PFSK-1 (cell line): ENCODE measurements at regions not wholly inside any gene's neighbourhood (a gene's known extent, or its start where the extent isn't known, plus 50 kb on each side); places are given as distances from the start of the nearest gene placed in this dataset.

Experiments used
- FOXP2 ChIP-seq: optimal IDR thresholded peaks from 2 replicates; pipeline ENCODE3; 2011; ENCODE audit warnings: borderline replicate concordance, control low read depth, inconsistent platforms; ENCODE audit not compliant: insufficient read depth; ENCODE audit errors: extremely low read length, extremely low read depth
- POLR2AphosphoS5 ChIP-seq: IDR thresholded peaks from 2 replicates; pipeline ENCODE4 v1.6.1; 2012; ENCODE audit warnings: low read depth, mild to moderate bottlenecking, control low read depth, low read length, moderate library complexity
- SIN3A ChIP-seq: IDR thresholded peaks from 2 replicates; pipeline ENCODE4 v1.6.1; 2012; ENCODE audit warnings: mild to moderate bottlenecking, low read length, moderate library complexity, borderline replicate concordance; ENCODE audit not compliant: insufficient read depth
- TAF1 ChIP-seq: IDR thresholded peaks from 2 replicates; pipeline ENCODE4 v1.6.1; 2012; ENCODE audit warnings: low read length, control low read depth, borderline replicate concordance; ENCODE audit not compliant: insufficient read depth
- TF ChIP-seq, protein P1 (sequence below), 2 experiments: IDR thresholded peaks; 2 replicates each; pipeline versions ENCODE4 v1.6.1 to v1.8.0; 2011 to 2012; ENCODE audit warnings: low read depth in 2 of 2, low read length in 2 of 2, control low read depth in 1 of 2, inconsistent platforms in 1 of 2, mild to moderate bottlenecking in 1 of 2, moderate library complexity in 1 of 2; ENCODE audit not compliant: insufficient read depth in 1 of 2

DNA sequence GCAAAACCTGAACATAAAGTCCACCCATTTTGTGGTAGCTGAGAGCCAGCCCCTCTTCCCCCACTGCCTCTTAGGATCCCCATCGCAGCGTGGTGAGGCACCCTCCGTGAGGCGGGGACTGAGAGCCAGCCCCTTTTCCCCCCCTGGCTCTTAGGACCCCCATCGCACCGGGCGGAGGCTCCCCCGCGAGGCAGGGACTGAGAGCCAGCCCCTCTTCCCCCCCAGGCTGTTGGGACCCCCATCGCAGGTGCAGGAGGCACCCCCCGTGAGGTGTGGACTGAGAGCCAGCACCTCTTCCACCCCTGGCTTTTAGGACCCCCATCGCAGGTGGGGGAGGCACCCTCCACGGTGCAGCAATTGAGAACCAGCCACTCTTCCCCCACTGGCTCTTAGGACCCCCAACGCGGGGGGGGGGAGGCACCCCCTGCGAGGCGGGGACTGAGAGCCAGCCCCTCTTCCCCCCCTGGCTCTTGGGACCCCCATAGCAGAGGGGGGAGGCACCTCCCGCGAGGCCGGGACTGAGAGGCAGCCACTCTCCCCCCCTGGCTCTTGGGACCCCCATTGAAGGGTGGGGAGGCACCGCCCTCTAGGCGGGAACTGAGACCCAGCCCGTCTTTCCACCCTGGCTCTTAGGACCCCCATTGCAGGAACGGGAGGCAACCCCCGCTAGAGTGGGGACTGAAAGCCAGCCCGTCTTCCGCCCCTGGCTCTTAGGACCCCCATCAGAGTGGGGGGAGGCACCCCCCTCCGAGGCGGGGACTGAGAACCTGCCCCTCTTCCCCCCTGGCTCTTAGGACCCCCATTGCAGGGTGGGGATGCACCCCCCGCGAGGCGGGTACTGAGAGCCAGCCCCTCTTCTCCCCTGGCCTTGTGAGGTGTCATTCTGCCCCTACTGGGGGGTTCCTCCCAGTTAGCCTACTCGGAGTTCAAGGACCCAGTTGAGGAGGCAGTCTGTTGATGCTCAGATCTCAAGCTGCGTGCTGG, 366.4 kb upstream of the SPRY2 start:
- no peak for TF ChIP-seq TAF1
- TF ChIP-seq, protein P1, sequence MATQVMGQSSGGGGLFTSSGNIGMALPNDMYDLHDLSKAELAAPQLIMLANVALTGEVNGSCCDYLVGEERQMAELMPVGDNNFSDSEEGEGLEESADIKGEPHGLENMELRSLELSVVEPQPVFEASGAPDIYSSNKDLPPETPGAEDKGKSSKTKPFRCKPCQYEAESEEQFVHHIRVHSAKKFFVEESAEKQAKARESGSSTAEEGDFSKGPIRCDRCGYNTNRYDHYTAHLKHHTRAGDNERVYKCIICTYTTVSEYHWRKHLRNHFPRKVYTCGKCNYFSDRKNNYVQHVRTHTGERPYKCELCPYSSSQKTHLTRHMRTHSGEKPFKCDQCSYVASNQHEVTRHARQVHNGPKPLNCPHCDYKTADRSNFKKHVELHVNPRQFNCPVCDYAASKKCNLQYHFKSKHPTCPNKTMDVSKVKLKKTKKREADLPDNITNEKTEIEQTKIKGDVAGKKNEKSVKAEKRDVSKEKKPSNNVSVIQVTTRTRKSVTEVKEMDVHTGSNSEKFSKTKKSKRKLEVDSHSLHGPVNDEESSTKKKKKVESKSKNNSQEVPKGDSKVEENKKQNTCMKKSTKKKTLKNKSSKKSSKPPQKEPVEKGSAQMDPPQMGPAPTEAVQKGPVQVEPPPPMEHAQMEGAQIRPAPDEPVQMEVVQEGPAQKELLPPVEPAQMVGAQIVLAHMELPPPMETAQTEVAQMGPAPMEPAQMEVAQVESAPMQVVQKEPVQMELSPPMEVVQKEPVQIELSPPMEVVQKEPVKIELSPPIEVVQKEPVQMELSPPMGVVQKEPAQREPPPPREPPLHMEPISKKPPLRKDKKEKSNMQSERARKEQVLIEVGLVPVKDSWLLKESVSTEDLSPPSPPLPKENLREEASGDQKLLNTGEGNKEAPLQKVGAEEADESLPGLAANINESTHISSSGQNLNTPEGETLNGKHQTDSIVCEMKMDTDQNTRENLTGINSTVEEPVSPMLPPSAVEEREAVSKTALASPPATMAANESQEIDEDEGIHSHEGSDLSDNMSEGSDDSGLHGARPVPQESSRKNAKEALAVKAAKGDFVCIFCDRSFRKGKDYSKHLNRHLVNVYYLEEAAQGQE (IDR thresholded peaks at IDR 0.05; ENCODE audit: insufficient read depth in 1 of 2, low read depth in 2 of 2, low read length in 2 of 2), result no peak
- no peak for TF ChIP-seq POLR2AphosphoS5
- no peak for TF ChIP-seq FOXP2
- no peak for TF ChIP-seq SIN3A

DNA sequence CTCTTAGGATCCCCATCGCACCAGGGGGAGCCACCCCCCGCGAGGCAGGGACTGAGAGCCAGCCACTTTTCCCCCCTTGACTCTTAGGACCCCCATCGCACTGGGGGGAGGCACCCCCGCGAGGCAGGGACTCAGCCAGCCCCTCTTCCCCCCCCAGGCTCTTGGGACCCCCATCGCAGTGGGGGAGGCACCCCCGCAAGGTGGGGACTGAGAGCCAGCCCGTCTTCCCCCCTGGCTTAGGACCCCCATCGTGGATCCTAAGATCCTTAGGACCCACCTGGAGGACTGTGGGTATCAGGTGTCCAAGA, 365.2 kb upstream of the SPRY2 start:
- TF ChIP-seq TAF1 (no peak), SIN3A (no peak), POLR2AphosphoS5 (no peak), FOXP2 (no peak)
- TF ChIP-seq, protein P1 (IDR thresholded peaks at IDR 0.05; ENCODE audit: insufficient read depth in 1 of 2, low read depth in 2 of 2, low read length in 2 of 2), result no peak

DNA sequence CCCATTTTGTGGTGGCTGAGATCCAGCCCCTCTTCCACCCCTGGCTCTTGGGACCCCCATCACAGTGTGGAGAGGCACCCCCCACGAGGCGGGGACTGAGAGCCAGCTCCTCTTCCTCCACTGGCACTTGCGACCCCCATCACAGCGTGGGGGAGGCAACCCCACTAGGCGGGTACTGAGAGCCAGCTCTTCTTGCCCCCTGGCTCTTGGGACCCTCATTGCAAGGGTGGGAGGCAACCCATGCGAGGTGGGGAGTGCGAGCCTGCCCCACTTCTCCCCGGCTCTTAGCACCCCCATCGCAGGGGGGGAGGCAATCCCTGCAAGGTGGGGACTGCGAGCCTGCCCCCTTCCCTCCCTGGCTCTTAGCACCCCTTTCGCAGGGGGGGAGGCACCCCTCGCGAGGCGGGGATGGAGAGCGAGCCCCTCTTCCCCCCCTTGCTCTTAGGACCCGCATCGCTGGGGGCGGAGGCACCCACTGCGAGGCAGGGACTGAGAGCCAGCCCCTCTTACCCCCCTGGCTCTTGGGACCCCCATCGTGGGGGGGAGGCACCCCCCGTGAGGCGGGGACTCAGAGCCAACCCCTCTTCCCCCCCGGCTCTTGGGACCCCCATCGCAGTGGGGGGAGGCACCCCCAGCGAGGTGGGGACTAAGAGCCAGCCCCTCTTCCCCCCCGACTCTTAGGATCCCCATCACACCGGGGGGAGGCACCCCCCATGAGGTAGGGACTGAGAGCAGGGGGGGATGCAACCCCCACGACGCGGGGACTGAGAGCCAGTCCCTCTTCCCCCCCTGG, 364.6 kb upstream of the SPRY2 start:
- no peak for TF ChIP-seq SIN3A
- TF ChIP-seq POLR2AphosphoS5, result no peak
- no peak for TF ChIP-seq TAF1
- no peak for TF ChIP-seq FOXP2
- TF ChIP-seq, protein P1 (IDR thresholded peaks at IDR 0.05; ENCODE audit: insufficient read depth in 1 of 2, low read depth in 2 of 2, low read length in 2 of 2), result no peak

DNA sequence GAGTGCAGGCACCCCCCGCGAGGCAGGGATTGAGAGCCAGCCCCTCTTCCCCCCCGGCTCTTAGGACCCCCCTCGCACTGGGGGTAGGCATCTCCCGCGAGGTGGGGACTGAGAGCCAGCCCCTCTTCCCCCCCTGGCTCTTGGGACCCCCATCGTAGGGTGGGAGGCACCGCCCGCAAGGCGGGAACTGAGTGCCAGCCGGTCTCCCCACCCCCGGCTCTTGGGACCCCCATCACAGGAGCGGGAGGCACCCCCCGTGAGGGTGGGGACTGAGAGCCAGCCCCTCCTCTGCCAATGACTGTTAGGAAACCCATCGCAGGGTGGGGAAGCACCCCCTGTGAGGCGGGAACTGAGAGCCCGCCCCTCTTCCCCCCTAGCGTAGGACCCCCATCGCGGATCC, 363.4 kb upstream of the SPRY2 start:
- TF ChIP-seq SIN3A, result no peak
- no peak for TF ChIP-seq TAF1
- TF ChIP-seq POLR2AphosphoS5, result no peak
- no peak for TF ChIP-seq FOXP2

DNA sequence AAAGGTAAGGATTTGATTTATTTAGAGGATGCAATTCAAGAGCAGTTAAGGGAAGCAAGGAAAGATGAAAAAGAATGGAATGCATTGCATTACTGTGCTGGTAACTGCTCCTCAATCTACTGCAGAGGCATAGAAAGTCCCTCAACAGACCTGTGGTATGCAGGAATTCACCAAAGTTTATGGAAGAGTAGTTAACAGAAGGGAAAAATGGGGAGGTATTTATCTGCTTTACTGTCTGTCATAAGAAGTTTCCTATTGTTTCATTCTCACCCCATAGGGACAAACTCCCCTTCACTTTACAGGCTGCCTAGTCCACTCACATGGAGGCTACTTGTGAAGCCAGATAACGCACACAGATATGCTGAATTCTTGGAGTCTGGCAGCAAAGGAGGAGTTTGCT, 354.9 kb upstream of the SPRY2 start:
- TF ChIP-seq, protein P1 (IDR thresholded peaks at IDR 0.05; ENCODE audit: insufficient read depth in 1 of 2, low read depth in 2 of 2, low read length in 2 of 2), result no peak
- TF ChIP-seq POLR2AphosphoS5 (no peak), TAF1 (no peak), SIN3A (no peak), FOXP2 (no peak)
